Retinal pigment epithelial cell (primary cell): ENCODE measurements at regions not wholly inside any gene's neighbourhood (a gene's known extent, or its start where the extent isn't known, plus 50 kb on each side); places are given as distances from the start of the nearest gene placed in this dataset.

Experiments used
- DNase-seq: peaks from one replicate; pipeline ENCODE4 v3.0.0-alpha.2; 2010; ENCODE audit warnings: low read depth
- H3K4me3 ChIP-seq: 2 replicates; pipeline ENCODE4 v1.5.1; 2011; ENCODE audit warnings: mild to moderate bottlenecking, low read length, control low read depth, moderate library complexity
- TF ChIP-seq, protein P1 (sequence below): conservative IDR thresholded peaks from 2 replicates; pipeline ENCODE4 v1.5.1; 2011; ENCODE audit warnings: low read depth, low read length, control low read depth, inconsistent platforms

DNA sequence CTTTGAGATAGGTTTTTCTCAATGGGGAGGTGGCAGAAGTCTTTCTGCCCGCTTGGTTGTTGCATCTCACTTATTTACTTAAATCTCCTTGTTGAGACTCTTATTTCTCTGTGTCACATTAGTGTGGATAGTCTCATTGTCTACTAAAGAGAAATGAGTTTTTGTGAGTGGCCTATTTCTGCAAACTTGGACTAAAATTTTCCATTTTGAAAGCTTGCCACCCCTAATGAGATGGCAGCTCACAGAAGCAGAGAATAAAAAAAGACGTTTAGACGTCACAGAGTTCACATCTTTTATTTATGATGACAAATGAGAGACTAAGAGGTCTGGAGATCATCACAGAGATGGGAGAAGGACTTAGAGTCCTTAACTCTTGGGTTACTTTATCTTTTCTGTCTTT, 262.7 kb upstream of the PHYHIPL start:
- DNase-seq, result no peak
- TF ChIP-seq, protein P1, sequence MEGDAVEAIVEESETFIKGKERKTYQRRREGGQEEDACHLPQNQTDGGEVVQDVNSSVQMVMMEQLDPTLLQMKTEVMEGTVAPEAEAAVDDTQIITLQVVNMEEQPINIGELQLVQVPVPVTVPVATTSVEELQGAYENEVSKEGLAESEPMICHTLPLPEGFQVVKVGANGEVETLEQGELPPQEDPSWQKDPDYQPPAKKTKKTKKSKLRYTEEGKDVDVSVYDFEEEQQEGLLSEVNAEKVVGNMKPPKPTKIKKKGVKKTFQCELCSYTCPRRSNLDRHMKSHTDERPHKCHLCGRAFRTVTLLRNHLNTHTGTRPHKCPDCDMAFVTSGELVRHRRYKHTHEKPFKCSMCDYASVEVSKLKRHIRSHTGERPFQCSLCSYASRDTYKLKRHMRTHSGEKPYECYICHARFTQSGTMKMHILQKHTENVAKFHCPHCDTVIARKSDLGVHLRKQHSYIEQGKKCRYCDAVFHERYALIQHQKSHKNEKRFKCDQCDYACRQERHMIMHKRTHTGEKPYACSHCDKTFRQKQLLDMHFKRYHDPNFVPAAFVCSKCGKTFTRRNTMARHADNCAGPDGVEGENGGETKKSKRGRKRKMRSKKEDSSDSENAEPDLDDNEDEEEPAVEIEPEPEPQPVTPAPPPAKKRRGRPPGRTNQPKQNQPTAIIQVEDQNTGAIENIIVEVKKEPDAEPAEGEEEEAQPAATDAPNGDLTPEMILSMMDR, result no peak
- H3K4me3 ChIP-seq, result no peak overlapping the region

DNA sequence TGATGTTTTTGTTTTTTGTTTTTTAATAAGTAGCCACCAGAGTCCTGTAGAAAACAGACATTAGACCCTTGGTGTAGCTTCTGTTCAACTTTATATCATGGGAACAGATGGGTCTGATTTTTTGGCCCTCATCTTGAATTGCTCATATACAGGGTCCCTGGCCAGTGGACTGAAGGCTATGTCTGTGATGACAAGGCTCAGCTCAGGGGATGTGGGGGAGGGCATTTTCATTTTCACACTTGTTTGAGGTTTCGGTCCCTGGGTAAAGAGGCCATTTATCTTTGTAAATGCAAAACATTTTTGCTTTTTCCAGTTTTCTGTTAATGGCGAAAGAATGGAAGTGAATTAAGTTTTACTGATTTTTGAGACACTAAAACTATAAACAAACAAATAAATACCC, 257.6 kb upstream of the PHYHIPL start:
- TF ChIP-seq, protein P1, result no peak
- no peak overlapping the region for H3K4me3 ChIP-seq
- no peak for DNase-seq

DNA sequence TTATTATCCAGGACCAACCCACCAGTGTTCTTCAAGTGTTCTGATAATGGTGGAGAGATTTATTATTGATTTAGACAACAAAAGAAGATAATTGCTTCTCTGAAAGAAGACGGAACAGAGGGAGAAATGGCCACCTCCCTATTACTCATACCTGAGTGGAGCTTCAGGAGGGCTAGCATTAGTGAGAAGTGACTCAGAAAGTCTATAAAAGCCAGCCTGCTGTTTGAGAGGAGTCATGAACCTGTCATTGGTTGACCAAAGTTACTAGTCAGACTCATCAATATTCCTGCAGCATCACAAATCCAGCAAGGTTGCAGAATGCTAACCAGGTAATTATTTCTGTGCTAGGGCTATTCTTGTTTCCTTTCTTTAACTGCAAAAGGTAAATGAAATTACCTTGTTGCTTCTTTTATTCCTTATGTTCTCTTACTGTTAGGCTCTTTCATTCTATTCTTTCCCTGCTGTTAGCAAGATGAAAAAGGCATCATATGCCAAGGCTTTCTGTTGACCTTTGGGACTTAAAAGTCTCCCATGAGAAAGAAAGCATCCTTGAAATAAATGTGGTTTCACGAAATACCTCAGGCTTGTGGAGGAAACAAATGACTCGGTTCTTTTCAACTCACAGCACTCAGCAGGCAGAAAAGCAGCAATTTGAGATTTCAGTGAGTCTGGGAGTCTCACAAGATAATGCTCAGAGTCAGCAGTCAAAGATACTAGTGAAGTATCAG, 256.4 kb upstream of the PHYHIPL start:
- peak; percentile 55 for DNase-seq
- TF ChIP-seq, protein P1, result no peak
- no peak overlapping the region for H3K4me3 ChIP-seq

DNA sequence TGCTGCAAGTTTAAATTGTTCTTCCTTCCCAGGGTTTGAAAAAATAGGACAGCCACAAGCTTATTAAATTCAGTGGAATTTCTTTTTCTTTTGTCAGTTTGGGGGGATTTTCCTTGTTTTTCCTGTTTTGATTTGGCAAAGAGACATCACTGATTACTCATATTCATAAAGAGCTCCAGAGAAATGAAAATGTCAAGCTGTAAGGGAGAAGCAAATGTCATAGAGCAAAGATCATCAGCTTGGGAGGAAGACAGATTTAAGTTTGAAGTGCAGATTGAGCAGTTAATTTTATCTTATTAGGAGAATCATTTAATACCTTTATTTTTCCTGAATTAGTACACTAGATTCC, 255.8 kb upstream of the PHYHIPL start:
- TF ChIP-seq, protein P1, result no peak
- no peak for DNase-seq
- H3K4me3 ChIP-seq, result no peak overlapping the region

DNA sequence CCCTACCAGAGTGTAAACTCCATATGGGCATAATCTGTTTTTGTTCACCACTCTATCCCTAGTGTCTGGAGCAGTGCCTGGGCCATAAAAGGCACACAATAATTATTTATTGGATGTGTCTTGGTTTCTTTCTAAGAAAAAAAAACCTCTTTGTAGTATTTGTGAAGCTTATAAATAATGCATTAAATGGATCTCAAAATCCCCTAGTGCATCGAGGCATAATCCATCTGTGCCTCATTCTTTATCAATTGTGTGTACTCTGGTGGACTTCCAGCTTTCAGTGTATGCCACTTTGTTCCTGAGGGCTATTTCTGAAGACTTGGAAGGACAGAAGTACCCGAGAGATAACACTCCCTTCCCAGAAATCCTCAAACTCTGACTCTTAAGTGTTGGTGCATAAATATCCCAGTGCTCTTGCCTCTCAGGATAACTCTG, 255.0 kb upstream of the PHYHIPL start:
- DNase-seq, result no peak
- TF ChIP-seq, protein P1, result no peak
- no peak overlapping the region for H3K4me3 ChIP-seq

DNA sequence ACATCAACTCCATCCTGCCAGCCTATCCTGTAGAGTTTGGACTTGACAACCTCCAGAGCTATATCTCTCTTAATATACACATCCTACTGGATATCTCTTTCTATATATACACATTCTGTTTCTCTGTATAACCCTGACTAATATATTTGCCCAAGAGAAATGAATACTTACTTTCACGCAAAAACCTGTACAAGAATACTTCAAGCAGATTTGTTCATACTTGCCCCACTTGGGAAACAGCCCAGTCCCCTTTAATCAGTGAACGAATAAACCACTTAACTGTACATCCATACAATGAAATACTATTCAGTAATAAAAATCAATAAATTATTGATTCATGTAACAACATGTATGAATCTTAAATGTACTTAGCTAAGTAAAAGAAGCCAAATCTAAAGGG, 251.1 kb upstream of the PHYHIPL start:
- no peak overlapping the region for H3K4me3 ChIP-seq
- TF ChIP-seq, protein P1, result no peak
- DNase-seq, result no peak

DNA sequence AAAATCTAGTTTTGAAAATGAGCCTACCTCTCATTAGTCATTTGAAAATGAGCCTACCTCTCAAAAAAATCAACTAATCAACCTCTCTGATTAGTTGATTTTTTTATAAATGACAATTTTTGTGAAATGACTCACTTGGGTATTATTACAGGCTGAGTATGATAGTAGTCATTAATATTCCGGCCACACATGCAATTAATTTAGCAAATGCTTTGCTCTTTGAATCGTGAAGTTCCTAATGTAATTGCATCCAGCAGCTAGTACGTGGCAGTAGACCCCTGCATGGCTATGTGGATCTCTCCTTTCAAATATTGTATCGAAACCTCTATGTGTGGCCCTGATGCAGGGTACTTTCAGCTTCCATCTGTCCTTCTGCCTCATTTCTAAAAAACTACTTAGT, 245.9 kb upstream of the PHYHIPL start:
- no peak for DNase-seq
- no peak overlapping the region for H3K4me3 ChIP-seq
- TF ChIP-seq, protein P1, result no peak
